HEK293 (cell line): ENCODE measurements at regions not wholly inside any gene's neighbourhood (a gene's known extent, or its start where the extent isn't known, plus 50 kb on each side); places are given as distances from the start of the nearest gene placed in this dataset.

Source experiments
- OVOL3 ChIP-seq: fragments of 450-650 bp; formaldehyde crosslinking; IDR thresholded peaks from 2 replicates; pipeline ENCODE4 v1.5.1; 2016; ENCODE audit warnings: missing biosample characterization, missing genetic modification characterization
- PRDM1 ChIP-seq: fragments of 450-650 bp; formaldehyde crosslinking; IDR thresholded peaks from 2 replicates; pipeline ENCODE4; 2016; ENCODE audit warnings: missing biosample characterization, missing genetic modification characterization
- SALL2 ChIP-seq: fragments of 450-650 bp; formaldehyde crosslinking; IDR thresholded peaks from 2 replicates; pipeline ENCODE4 v1.5.0; 2017; ENCODE audit warnings: missing biosample characterization, mild to moderate bottlenecking, missing genetic modification characterization, borderline replicate concordance
- SETDB1 ChIP-seq: IDR thresholded peaks from one replicate; pipeline ENCODE4 v1.6.1; 2017; ENCODE audit warnings: mild to moderate bottlenecking, low read length, moderate library complexity, mixed read lengths; ENCODE audit not compliant: insufficient read length
- ZBTB7A ChIP-seq: fragments of 450-650 bp; formaldehyde crosslinking; IDR thresholded peaks from 2 replicates; pipeline ENCODE4 v1.5.1; 2016; ENCODE audit warnings: low read depth, missing biosample characterization, missing genetic modification characterization
- ZNF843 ChIP-seq: fragments of 450-650 bp; formaldehyde crosslinking; IDR thresholded peaks from 2 replicates; pipeline ENCODE4 v1.5.1; 2016; ENCODE audit warnings: missing biosample characterization, missing genetic modification characterization
- TF ChIP-seq, protein P1 (sequence below): fragments of 450-650 bp; formaldehyde crosslinking; IDR thresholded peaks from 2 replicates; pipeline ENCODE4 v1.5.1; 2016; ENCODE audit warnings: missing biosample characterization, missing genetic modification characterization
- TF ChIP-seq, protein P2 (sequence below): fragments of 450-650 bp; formaldehyde crosslinking; IDR thresholded peaks from 2 replicates; pipeline ENCODE4 v1.5.1; 2016; ENCODE audit warnings: missing biosample characterization, missing genetic modification characterization, borderline replicate concordance
- TF ChIP-seq, protein P3 (sequence below): fragments of 450-650 bp; formaldehyde crosslinking; IDR thresholded peaks from 2 replicates; pipeline ENCODE4 v1.5.1; 2016; ENCODE audit warnings: missing biosample characterization, missing genetic modification characterization, low read depth
- TF ChIP-seq, protein P4 (sequence below): fragments of 450-650 bp; formaldehyde crosslinking; conservative IDR thresholded peaks from 2 replicates; pipeline ENCODE4 v1.5.1; 2016; ENCODE audit warnings: low read depth, missing biosample characterization, missing genetic modification characterization
- TF ChIP-seq, protein P5 (sequence below): fragments of 450-650 bp; formaldehyde crosslinking; IDR thresholded peaks from 2 replicates; pipeline ENCODE4 v1.5.1; 2016; ENCODE audit warnings: missing biosample characterization, missing genetic modification characterization

DNA sequence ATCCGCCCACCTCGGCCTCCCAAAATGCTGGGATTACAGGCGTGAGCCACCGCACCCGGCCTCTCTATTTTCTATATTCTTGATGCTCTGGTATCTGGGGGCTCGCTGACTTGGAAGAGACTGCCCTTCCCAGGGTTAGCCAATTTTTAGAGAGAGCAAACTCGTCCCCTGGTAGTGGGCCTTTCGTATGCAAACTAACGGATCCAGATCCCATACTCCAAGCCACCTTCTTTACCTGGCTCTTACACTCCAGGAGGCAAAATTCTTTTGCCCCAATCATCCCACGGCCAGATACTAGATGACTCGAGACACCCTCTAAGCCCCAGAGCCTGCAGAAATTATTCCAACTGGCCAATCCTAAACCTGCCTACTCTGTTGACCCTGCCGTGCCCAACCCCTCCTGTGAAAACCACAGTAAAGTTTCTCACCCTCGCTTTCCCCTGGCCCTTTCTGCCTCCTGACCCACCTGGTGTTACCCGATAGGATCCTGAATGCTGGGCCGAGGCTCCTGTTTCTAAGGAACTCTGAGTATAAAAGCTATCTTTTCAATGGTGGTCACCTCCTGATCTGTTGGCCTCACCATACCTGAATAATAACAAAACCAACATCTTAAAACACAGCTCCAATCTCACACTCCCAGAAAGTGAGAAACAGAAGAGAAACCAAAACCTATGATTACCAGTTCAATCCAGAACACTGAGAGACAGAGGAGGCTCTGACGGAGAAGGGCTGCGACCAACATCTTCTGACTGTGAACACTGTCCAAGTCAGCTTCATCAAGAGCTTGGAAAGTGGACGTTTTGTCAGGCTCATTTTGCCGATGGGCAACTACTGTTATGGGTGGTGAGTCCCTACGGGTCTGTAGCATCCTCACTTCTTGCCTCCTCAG is 57.6 kb upstream of the ZNF532 start:
- TF ChIP-seq SALL2 (tag by site-specific recombination) (no peak), ZBTB7A (tag by site-specific recombination) (no peak), OVOL3 (tag by site-specific recombination) (no peak), ZNF843 (no peak), PRDM1 (tag by site-specific recombination) (no peak), SETDB1 (no peak)
- TF ChIP-seq, protein P1, sequence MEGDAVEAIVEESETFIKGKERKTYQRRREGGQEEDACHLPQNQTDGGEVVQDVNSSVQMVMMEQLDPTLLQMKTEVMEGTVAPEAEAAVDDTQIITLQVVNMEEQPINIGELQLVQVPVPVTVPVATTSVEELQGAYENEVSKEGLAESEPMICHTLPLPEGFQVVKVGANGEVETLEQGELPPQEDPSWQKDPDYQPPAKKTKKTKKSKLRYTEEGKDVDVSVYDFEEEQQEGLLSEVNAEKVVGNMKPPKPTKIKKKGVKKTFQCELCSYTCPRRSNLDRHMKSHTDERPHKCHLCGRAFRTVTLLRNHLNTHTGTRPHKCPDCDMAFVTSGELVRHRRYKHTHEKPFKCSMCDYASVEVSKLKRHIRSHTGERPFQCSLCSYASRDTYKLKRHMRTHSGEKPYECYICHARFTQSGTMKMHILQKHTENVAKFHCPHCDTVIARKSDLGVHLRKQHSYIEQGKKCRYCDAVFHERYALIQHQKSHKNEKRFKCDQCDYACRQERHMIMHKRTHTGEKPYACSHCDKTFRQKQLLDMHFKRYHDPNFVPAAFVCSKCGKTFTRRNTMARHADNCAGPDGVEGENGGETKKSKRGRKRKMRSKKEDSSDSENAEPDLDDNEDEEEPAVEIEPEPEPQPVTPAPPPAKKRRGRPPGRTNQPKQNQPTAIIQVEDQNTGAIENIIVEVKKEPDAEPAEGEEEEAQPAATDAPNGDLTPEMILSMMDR: no peak
- TF ChIP-seq, protein P2, sequence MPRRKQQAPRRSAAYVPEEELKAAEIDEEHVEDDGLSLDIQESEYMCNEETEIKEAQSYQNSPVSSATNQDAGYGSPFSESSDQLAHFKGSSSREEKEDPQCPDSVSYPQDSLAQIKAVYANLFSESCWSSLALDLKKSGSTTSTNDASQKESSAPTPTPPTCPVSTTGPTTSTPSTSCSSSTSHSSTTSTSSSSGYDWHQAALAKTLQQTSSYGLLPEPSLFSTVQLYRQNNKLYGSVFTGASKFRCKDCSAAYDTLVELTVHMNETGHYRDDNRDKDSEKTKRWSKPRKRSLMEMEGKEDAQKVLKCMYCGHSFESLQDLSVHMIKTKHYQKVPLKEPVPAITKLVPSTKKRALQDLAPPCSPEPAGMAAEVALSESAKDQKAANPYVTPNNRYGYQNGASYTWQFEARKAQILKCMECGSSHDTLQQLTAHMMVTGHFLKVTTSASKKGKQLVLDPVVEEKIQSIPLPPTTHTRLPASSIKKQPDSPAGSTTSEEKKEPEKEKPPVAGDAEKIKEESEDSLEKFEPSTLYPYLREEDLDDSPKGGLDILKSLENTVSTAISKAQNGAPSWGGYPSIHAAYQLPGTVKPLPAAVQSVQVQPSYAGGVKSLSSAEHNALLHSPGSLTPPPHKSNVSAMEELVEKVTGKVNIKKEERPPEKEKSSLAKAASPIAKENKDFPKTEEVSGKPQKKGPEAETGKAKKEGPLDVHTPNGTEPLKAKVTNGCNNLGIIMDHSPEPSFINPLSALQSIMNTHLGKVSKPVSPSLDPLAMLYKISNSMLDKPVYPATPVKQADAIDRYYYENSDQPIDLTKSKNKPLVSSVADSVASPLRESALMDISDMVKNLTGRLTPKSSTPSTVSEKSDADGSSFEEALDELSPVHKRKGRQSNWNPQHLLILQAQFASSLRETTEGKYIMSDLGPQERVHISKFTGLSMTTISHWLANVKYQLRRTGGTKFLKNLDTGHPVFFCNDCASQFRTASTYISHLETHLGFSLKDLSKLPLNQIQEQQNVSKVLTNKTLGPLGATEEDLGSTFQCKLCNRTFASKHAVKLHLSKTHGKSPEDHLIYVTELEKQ: no peak
- TF ChIP-seq, protein P3, sequence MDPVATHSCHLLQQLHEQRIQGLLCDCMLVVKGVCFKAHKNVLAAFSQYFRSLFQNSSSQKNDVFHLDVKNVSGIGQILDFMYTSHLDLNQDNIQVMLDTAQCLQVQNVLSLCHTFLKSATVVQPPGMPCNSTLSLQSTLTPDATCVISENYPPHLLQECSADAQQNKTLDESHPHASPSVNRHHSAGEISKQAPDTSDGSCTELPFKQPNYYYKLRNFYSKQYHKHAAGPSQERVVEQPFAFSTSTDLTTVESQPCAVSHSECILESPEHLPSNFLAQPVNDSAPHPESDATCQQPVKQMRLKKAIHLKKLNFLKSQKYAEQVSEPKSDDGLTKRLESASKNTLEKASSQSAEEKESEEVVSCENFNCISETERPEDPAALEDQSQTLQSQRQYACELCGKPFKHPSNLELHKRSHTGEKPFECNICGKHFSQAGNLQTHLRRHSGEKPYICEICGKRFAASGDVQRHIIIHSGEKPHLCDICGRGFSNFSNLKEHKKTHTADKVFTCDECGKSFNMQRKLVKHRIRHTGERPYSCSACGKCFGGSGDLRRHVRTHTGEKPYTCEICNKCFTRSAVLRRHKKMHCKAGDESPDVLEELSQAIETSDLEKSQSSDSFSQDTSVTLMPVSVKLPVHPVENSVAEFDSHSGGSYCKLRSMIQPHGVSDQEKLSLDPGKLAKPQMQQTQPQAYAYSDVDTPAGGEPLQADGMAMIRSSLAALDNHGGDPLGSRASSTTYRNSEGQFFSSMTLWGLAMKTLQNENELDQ (tag by site-specific recombination): no peak
- TF ChIP-seq, protein P4, sequence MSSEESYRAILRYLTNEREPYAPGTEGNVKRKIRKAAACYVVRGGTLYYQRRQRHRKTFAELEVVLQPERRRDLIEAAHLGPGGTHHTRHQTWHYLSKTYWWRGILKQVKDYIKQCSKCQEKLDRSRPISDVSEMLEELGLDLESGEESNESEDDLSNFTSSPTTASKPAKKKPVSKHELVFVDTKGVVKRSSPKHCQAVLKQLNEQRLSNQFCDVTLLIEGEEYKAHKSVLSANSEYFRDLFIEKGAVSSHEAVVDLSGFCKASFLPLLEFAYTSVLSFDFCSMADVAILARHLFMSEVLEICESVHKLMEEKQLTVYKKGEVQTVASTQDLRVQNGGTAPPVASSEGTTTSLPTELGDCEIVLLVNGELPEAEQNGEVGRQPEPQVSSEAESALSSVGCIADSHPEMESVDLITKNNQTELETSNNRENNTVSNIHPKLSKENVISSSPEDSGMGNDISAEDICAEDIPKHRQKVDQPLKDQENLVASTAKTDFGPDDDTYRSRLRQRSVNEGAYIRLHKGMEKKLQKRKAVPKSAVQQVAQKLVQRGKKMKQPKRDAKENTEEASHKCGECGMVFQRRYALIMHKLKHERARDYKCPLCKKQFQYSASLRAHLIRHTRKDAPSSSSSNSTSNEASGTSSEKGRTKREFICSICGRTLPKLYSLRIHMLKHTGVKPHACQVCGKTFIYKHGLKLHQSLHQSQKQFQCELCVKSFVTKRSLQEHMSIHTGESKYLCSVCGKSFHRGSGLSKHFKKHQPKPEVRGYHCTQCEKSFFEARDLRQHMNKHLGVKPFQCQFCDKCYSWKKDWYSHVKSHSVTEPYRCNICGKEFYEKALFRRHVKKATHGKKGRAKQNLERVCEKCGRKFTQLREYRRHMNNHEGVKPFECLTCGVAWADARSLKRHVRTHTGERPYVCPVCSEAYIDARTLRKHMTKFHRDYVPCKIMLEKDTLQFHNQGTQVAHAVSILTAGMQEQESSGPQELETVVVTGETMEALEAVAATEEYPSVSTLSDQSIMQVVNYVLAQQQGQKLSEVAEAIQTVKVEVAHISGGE (tag by site-specific recombination): no peak
- TF ChIP-seq, protein P5, sequence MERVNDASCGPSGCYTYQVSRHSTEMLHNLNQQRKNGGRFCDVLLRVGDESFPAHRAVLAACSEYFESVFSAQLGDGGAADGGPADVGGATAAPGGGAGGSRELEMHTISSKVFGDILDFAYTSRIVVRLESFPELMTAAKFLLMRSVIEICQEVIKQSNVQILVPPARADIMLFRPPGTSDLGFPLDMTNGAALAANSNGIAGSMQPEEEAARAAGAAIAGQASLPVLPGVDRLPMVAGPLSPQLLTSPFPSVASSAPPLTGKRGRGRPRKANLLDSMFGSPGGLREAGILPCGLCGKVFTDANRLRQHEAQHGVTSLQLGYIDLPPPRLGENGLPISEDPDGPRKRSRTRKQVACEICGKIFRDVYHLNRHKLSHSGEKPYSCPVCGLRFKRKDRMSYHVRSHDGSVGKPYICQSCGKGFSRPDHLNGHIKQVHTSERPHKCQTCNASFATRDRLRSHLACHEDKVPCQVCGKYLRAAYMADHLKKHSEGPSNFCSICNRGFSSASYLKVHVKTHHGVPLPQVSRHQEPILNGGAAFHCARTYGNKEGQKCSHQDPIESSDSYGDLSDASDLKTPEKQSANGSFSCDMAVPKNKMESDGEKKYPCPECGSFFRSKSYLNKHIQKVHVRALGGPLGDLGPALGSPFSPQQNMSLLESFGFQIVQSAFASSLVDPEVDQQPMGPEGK: no peak
